Bronchial epithelial cell (primary cell): ENCODE measurements at regions not wholly inside any gene's neighbourhood (a gene's known extent, or its start where the extent isn't known, plus 50 kb on each side); places are given as distances from the start of the nearest gene placed in this dataset.

Experiments used
- DNase-seq: peaks from one replicate; pipeline ENCODE4 v3.0.0-alpha.2; 2010; ENCODE audit warnings: low read depth
- FAIRE-seq: peaks from 2 replicates; lab custom pipeline; 2011; peaks lifted over from hg19 to GRCh38; lab: Jason Lieb, UNC
- H3K27me3 ChIP-seq: 2 replicates; pipeline ENCODE4 v1.5.1; 2011; ENCODE audit warnings: low read length; ENCODE audit not compliant: control insufficient read depth, insufficient read depth
- H3K36me3 ChIP-seq: 2 replicates; pipeline ENCODE4 v1.5.1; 2011; ENCODE audit warnings: low read length; ENCODE audit not compliant: control insufficient read depth, insufficient read depth
- H3K4me3 ChIP-seq: 2 replicates; pipeline ENCODE4 v1.5.1; 2011; ENCODE audit warnings: mild to moderate bottlenecking, low read depth, low read length, control low read depth
- TF ChIP-seq, protein P1 (sequence below): IDR thresholded peaks from 2 replicates; pipeline ENCODE4 v1.5.1; 2011; ENCODE audit warnings: mild to moderate bottlenecking, moderate library complexity, low read length, control low read depth, inconsistent platforms; ENCODE audit not compliant: insufficient read depth, severe bottlenecking

DNA sequence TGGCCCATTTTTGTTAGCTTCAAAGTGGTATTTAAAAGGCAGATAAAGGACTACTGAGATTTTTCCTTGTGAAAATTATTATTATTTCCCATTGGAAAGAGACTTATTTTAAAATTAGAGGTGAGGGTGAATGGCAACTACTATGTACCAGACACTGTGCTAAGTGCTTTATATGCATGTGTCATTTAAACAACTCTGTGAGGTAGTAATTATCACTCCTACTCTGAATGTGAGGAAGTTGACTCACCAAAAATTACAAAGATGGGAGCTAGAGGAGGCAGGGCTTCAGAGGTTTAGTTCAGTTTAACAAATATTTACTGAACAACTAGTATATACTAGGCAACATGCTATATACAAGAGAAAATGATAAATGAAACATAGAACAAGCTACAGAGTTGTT, 78.2 kb downstream of the MSL3 start:
- DNase-seq: peak; percentile 42
- TF ChIP-seq, protein P1, sequence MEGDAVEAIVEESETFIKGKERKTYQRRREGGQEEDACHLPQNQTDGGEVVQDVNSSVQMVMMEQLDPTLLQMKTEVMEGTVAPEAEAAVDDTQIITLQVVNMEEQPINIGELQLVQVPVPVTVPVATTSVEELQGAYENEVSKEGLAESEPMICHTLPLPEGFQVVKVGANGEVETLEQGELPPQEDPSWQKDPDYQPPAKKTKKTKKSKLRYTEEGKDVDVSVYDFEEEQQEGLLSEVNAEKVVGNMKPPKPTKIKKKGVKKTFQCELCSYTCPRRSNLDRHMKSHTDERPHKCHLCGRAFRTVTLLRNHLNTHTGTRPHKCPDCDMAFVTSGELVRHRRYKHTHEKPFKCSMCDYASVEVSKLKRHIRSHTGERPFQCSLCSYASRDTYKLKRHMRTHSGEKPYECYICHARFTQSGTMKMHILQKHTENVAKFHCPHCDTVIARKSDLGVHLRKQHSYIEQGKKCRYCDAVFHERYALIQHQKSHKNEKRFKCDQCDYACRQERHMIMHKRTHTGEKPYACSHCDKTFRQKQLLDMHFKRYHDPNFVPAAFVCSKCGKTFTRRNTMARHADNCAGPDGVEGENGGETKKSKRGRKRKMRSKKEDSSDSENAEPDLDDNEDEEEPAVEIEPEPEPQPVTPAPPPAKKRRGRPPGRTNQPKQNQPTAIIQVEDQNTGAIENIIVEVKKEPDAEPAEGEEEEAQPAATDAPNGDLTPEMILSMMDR: no peak
- H3K36me3 ChIP-seq: no peaks in the 10 kb centered on the region
- H3K4me3 ChIP-seq: no peak overlapping the region
- no peaks in the 10 kb centered on the region for H3K27me3 ChIP-seq
- no peak for FAIRE-seq

DNA sequence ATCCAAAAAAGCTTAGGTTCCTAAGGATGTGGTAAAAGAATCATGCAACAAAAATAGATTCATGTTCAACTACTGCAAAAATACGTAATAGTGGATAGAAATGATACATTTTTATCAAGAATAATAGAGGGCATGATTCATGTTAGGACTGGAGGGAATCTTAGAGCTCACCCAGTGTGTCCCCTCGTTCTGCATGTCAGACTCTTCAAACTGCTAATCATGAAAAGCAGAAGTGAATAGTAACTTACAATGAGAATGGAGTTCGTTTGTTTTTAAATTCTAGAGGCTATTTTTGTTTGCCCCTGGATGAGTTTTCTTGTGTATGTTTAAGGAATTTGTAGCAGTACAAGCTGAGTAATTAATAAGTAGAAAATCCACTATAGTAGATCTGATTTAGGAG, 79.4 kb downstream of the MSL3 start:
- no peak overlapping the region for H3K4me3 ChIP-seq
- DNase-seq (no peak), FAIRE-seq (no peak)
- H3K36me3 ChIP-seq: no peaks in the 10 kb centered on the region
- TF ChIP-seq, protein P1: no peak
- H3K27me3 ChIP-seq: no peaks in the 10 kb centered on the region

DNA sequence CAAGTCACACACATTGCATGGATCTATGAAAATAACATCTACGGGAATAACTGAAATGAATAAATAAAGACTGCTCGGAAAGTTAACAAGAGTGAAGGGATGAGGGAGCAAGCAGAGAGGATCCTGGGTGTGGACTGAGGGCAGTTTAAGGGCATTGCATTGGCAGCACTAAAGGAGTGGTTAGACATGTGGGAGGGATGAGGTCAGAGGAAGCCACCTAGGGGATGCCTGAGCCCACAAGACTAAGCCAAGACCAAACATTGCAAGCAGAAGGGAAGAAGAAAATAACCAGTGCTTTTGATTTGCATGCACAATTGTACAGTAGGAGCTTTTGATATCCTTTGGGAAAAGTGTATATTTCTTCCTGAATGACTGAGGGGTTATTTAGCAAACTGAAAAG, 106.1 kb downstream of the MSL3 start:
- Histone ChIP-seq H3K27me3 (no peaks in the 10 kb centered on the region), H3K36me3 (no peaks in the 10 kb centered on the region), H3K4me3 (no peak overlapping the region)
- DNase-seq (no peak), FAIRE-seq (no peak)
- TF ChIP-seq, protein P1: no peak

DNA sequence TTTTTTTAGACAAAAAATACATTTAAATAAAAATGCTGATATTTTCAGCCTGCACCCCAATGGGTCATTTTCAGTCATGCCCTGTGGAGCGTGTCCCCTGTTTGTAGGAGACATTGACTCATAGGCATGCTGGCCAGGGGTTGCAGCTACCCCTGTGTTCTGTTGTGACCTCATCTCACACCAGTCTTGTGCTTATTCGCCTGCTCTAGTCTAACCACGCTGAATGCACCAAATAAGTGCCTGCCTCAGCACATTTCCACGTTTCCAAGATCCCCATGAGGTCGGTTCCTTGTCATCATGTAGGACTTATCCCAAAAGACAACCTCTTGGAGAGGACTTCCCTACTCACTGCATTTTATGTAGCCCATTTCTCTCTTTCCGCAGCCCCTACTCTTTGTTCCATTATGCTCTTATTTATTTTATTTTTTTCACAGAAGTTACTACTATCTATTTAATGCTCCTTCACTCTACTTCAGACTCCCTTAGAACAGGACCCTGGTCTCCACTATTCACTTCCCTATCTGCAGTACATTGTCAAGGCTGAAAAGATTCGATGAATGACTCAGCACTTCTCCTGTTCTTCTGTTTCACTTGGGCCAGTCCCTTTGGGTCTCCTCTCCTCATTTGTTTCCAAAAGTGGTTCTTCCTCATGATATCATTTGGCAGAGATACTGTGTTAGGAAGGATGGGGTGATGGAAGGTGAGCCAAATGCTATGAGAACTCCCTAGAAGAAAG, 109.7 kb downstream of the MSL3 start:
- TF ChIP-seq, protein P1: no peak
- FAIRE-seq (no peak), DNase-seq (no peak)
- Histone ChIP-seq H3K4me3 (no peak overlapping the region), H3K27me3 (no peaks in the 10 kb centered on the region), H3K36me3 (no peaks in the 10 kb centered on the region)

DNA sequence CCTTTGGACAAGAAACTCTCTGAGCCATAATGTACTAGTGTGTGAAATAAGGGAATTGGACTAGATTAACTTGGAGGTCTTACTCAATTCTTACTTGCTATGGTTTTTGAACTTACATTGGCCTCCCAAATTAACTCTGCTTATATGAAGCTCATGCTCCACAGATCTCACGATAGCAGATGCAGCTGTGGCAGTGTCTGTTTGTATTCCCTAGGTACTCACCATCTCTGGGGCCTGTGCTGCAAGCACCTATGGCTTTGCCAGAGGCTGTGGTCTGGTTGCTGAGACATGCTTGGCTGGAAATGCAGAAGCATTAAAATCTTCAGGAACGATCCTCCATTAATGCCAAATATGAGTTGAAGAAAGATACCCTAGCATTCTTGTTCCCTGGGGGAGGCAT, 112.8 kb downstream of the MSL3 start:
- no peaks in the 10 kb centered on the region for H3K36me3 ChIP-seq
- no peak overlapping the region for H3K4me3 ChIP-seq
- no peaks in the 10 kb centered on the region for H3K27me3 ChIP-seq
- FAIRE-seq: no peak
- TF ChIP-seq, protein P1: no peak
- no peak for DNase-seq
